Activated CD4-positive, alpha-beta T cell treated with anti-CD3 and anti-CD28 coated beads, Interleukin-2, amount 50 U/mL, for 48 hours (primary cell): ENCODE measurements at regions not wholly inside any gene's neighbourhood (a gene's known extent, or its start where the extent isn't known, plus 50 kb on each side); places are given as distances from the start of the nearest gene placed in this dataset.

Experiments
- DNase-seq, 2 experiments: peaks; one replicate each; pipeline ENCODE4 v3.0.0-alpha.2; 2020

DNA sequence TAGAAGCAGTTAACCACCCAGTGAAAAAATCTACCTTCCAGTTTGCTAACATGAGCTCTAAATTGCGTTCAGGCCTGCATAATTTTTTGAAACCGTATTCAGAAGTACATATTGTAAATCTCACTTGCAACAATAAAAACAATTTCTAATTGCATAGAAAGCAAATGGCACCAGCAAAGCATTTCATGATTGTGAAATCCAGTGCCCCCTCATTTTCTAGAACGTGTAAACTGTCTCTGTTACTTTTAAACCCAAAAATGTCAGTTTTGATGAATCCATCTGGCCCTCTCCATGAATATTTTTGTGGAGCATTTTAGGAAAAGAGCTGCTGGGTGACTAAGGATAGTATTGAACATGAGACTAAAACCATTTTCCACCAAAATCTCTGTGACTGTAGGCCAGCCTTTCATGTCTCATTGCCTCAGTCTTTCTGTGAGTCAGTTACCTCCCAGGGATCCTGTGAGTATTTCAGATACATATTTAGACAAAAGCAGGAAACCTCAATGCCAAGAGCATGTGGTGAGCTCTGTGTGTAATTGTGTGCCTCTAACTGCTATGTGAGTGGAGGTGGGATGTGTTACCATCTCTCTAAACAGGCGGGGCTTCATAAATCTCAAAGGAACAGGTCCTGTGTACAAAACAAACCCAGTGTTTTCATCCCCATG lies 477.8 kb upstream of the DCC start:
- no peak for DNase-seq

- DNase-seq = no peak
These were observed 475.6 kb upstream of the DCC start for GRCh38 chr18:51864219-51864965.

GRCh38 chr18:51865538-51865937 lies 474.5 kb upstream of the DCC start:
- no peak for DNase-seq

- DNase-seq = peak in 1 of 2 experiments; percentile 5
These were observed 472.2 kb upstream of the DCC start for GRCh38 chr18:51867767-51868166.

DNA sequence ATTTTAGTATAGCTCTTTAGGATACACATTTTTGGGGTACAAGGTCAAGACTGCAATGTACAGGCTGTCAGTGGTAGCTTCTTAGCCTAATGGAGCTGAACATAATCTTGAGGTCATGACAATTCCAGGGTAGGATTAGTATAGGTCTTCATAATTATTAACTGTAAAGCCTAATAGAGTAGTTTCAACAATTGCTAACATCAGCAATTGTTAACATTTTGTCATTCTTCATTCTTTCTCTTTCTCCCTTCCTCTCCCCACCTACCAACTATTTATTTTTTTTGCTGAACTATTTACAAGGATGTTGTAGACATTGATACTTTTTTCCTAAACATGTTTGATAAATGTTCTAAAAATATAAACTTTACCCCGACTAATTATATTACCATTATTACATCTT lies 461.3 kb upstream of the DCC start:
- no peak for DNase-seq

DNA sequence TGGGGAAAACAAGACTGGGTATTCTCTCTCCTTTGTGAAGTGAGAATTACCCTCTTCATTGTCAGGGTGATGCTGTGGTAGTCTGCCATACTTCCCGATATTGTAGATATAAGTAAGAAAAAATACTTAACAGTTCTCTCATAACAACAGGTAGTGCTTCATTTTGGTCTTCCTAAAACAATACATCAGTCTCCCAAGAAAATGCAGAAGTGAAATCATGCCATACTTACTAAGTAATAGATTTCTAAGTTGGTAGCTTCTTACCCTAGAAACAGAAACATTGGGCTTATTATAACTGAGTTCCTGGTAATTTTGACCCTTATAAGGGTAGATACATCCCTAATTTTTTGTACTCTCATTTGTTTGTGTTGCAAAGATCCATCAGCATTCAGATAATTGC lies 460.7 kb upstream of the DCC start:
- DNase-seq = no peak

GRCh38 chr18:51881394-51881793 lies 458.6 kb upstream of the DCC start:
- DNase-seq = no peak

DNA sequence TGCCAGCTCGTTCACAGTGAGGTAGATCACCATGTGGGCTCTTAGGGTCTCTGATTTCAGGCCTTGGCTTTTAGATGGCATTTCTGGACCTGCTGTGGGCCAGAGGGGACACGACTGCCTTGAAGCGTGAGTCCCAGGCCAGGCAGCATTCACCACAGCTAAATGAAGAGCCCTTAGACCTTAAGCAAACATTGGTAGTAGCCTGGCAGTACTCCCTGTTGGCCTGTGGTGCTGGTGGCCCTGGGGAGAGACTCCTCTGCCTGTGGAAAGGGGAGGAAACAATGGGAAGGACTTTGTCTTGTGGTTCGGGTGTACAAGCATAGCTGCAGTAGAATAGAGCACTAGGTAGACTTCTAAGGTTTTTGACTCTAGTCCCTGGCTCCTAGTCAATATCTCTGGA lies 456.0 kb upstream of the DCC start:
- no peak for DNase-seq

- DNase-seq = no peak
These were observed 449.2 kb upstream of the DCC start for GRCh38 chr18:51890762-51891161.

GRCh38 chr18:51891876-51892275 lies 448.1 kb upstream of the DCC start:
- DNase-seq = no peak

DNA sequence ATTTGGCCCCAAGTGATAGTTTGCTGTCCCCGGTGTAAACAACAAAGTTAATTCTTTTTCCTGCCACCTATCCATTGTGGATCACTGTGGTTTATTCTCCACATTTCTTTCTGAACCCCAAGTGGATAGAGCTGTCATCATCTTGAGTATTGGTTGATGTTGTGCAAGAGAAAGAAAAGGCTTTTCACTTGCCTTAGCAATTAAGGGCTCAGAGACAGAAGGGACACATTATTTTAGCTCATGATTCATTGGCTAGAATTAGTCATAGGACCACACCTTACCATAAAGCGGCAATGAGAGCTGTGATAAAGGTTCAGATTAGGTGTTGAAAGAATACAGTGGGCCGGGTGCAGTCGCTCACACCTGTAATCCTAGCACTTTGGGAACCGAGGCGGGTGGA lies 442.1 kb upstream of the DCC start:
- no peak for DNase-seq

GRCh38 chr18:51907687-51908597 lies 432.1 kb upstream of the DCC start:
- no peak for DNase-seq

DNA sequence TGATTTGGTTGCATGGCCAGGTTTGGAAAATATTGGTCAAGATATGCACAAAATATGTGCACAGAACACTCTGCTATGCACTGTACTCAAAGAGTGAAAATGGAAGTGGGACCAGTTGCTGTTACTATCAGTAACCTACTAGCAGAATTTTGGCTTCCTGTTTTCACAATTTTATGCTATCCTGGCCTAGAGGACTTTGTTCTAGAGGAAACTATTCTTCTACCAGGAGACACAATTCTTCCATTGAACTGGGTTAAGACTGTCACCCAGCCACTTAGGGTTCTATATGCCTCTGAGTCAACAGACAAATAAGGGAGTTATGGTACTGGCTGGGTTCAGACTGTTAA lies 431.4 kb upstream of the DCC start:
- no peak for DNase-seq

DNA sequence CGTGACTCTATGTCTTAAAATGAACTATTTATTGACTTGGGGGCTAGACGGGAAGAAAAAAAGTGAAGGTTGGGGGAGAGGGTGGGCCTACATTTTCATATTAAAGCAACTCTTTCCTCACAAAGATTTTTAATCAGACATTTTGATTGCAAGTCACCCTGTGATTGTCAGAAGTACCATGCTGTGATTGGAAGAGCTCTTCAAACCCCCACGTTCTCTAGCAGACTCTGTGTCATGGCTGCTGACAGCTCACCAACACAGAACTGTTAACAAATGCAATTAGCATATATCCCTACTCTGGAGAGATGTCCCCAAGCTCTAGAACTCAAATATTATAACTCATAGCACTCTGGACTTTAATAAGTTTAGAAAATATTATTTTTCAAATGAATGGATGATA lies 428.4 kb upstream of the DCC start:
- no peak for DNase-seq

GRCh38 chr18:51912381-51912780 lies 427.6 kb upstream of the DCC start:
- no peak for DNase-seq

DNA sequence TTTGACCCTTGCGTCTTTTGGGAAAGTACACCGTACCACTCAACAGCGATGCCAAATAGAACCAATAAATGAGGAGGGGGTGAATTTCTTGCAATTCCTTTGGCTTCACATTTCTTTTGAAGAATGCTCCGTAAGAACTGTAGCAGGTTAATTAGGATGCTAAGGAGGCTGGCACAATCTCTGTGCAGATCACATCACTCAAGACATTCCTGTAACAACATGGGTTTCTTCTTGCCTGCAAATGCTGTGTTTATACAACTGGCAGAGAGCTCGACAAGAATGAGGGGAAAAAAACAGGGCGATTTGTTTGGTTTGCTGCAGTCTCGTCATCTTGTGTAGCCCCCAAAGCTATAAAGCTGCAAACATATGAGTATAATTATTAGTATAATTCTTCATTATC lies 424.8 kb upstream of the DCC start:
- no peak for DNase-seq

GRCh38 chr18:51921862-51922261 lies 418.1 kb upstream of the DCC start:
- no peak for DNase-seq

GRCh38 chr18:51933903-51934302 lies 406.1 kb upstream of the DCC start:
- DNase-seq = no peak

DNA sequence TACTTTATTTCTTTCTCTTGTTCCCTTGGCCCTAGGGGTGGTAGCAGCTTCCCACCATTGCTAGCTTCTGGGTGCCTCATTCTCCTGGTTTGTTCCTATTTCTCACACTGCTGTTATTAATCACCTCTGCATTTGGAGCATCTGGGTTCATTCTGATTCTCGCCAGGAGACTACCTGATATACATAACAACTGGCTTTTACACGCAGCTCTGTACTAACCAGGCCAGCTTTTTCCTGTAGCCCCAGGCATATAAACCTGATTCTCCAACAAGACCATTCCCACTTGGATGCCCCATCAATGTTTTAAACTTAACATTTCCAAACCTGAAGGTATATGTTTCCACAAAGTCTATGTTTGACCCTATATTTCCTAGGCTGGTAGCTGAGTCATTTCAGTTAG lies 403.9 kb upstream of the DCC start:
- DNase-seq = no peak

GRCh38 chr18:51941999-51942398 lies 398.0 kb upstream of the DCC start:
- no peak for DNase-seq

DNA sequence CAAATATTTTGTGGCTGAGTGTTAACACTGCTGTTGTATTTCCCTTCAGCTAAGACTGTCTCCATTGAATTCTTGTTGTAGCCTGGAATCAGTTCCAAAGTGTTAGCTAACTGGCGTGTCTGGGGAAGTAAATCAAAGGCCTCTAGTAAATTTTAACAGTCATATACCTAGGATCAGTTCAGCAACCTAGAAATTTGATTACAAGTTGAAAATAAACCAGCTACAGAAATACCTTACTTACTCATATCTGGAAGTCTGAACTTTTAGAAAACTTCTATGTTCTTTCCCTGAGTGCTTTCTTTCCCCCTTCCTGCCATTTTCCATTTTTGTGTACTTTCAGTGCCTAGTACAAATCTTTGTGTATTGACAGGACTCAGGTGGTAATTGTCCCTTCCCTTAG lies 396.7 kb upstream of the DCC start:
- DNase-seq = no peak

DNA sequence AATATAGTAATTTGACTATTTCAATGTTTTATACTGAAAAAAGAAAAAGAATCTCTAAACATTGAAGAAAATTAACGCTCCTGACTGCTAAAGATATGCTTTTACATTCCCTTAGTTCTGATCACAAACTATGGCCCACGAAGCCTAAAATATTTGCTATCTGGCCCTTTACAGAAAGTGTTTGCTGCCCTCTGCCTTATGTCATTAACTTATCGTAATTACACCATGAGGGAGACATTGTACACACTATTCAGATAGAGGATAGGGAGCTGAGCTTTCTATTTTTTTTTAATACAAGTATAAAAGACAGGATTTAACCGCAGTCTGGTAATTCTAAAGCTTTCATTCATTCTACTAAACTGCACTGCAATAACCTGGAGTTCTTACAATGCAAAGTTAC lies 393.1 kb upstream of the DCC start:
- no peak for DNase-seq

DNA sequence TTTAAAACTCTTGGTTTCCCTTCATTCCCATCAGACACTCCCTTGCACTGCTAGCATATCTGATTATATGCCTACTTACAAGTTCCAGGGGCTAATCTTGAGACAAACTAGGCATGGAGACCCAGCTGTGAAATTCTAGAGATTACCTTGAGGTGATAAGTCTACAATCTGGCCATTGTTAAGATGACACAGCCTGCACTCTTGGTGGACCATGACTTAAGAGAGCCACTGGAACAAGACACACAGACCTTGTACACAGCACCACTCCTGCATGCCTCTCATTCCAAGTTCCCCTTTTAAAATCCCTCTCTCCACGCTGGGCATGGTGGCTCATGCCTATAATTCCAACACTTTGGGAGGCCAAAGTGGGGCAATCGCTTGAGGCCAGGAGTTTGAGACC lies 387.2 kb upstream of the DCC start:
- DNase-seq = no peak

GRCh38 chr18:51953521-51953920 lies 386.5 kb upstream of the DCC start:
- DNase-seq = no peak
